H1 (cell line): ENCODE measurements at regions not wholly inside any gene's neighbourhood (a gene's known extent, or its start where the extent isn't known, plus 50 kb on each side); places are given as distances from the start of the nearest gene placed in this dataset.

Source experiments
- BACH1 ChIP-seq: IDR thresholded peaks from 2 replicates; pipeline ENCODE4 v1.6.1; 2012; ENCODE audit warnings: low read length, improper control_type of control experiment
- GTF2F1 ChIP-seq: IDR thresholded peaks from 2 replicates; pipeline ENCODE4 v1.6.1; 2012; ENCODE audit warnings: low read depth, low read length, improper control_type of control experiment, borderline replicate concordance

GRCh38 chr1:217275655-217276398 lies 355.1 kb downstream of the GPATCH2 start (continued):
- no peak for TF ChIP-seq GTF2F1
- TF ChIP-seq BACH1 = peak; percentile 93
